HEK293 (cell line): ENCODE measurements at regions not wholly inside any gene's neighbourhood (a gene's known extent, or its start where the extent isn't known, plus 50 kb on each side); places are given as distances from the start of the nearest gene placed in this dataset.
"Not testable (repeated sequence)": the region's sequence is repeated elsewhere in the genome, so short reads cannot be mapped to it uniquely, and the experiment has no call there.

Source experiments
- CTCF ChIA-PET: fragments of 350-600 bp; formaldehyde crosslinking; extraction: SDS; loops from one replicate; lab custom pipeline; 2021; ENCODE audit warnings: antibody characterized with exemption; lab: Yijun Ruan, JAX
- POLR2A ChIA-PET: fragments of 300-600 bp; formaldehyde crosslinking; extraction: SDS; loops from one replicate; lab custom pipeline; 2020; ENCODE audit warnings: antibody characterized with exemption, inconsistent platforms; lab: Yijun Ruan, JAX
- H3K27ac ChIP-seq: fragments of 200-500 bp; sonication (Bioruptor generic); 2 replicates; pipeline ENCODE4 v1.5.1; 2014; ENCODE audit warnings: low read depth, low read length, control low read depth, inconsistent platforms; ENCODE audit errors: extremely low read depth
- H3K36me3 ChIP-seq, 2 experiments: fragments of 200-500 bp in 1 of 2; sonication (Bioruptor generic) in 1 of 2; 1 replicate in 1 of 2; 2 replicates in 1 of 2; pipeline ENCODE4 v1.5.1; 2014 to 2017; ENCODE audit warnings: inconsistent platforms in 2 of 2, low read length in 2 of 2; ENCODE audit not compliant: control insufficient read depth in 2 of 2, insufficient read depth in 1 of 2
- H3K4me1 ChIP-seq: fragments of 200-500 bp; sonication (Bioruptor generic); 2 replicates; pipeline ENCODE4 v1.5.1; 2014; ENCODE audit warnings: mild to moderate bottlenecking, low read length, inconsistent platforms; ENCODE audit not compliant: control insufficient read depth, insufficient read depth
- H3K4me3 ChIP-seq: 2 replicates; pipeline ENCODE4 v1.5.1; 2011; ENCODE audit warnings: low read depth, mild to moderate bottlenecking, control low read depth, low read length, moderate library complexity
- H3K9me3 ChIP-seq: fragments of 200-500 bp; sonication (Bioruptor generic); 2 replicates; pipeline ENCODE4 v1.5.1; 2014; ENCODE audit warnings: low read depth, low read length, inconsistent platforms; ENCODE audit not compliant: control insufficient read depth, insufficient read depth
- HOXC10 ChIP-seq: sonication (generic); formaldehyde crosslinking; IDR thresholded peaks from 2 replicates; pipeline ENCODE4 v1.8.1; 2023; ENCODE audit warnings: mild to moderate bottlenecking, missing genetic modification reagents
- KLF10 ChIP-seq: fragments of 450-650 bp; IDR thresholded peaks from 2 replicates; pipeline ENCODE4 v1.5.1; 2018; ENCODE audit warnings: missing biosample characterization, mild to moderate bottlenecking, missing genetic modification characterization
- SP2 ChIP-seq: fragments of 450-650 bp; formaldehyde crosslinking; IDR thresholded peaks from 2 replicates; pipeline ENCODE4 v1.5.1; 2016; ENCODE audit warnings: missing biosample characterization, missing genetic modification characterization
- TCF7L2 ChIP-seq: IDR thresholded peaks from 2 replicates; pipeline ENCODE4 v1.6.1; 2011; ENCODE audit warnings: low read depth, mild to moderate bottlenecking, inconsistent platforms, low read length, moderate library complexity, borderline replicate concordance
- ZBTB44 ChIP-seq: fragments of 450-650 bp; IDR thresholded peaks from 2 replicates; pipeline ENCODE4 v1.5.1; 2018; ENCODE audit warnings: missing biosample characterization, mild to moderate bottlenecking, missing genetic modification characterization
- ZNF146 ChIP-seq: fragments of 450-650 bp; formaldehyde crosslinking; IDR thresholded peaks from 2 replicates; pipeline ENCODE4 v1.5.1; 2016; ENCODE audit warnings: missing biosample characterization, missing genetic modification characterization
- ZNF324 ChIP-seq: fragments of 450-650 bp; formaldehyde crosslinking; IDR thresholded peaks from 2 replicates; pipeline ENCODE4 v1.5.1; 2016; ENCODE audit warnings: missing biosample characterization, missing genetic modification characterization
- ZNF341 ChIP-seq: fragments of 450-650 bp; formaldehyde crosslinking; IDR thresholded peaks from 2 replicates; pipeline ENCODE4; 2016; ENCODE audit warnings: low read depth, missing biosample characterization, missing genetic modification characterization
- ZNF530 ChIP-seq: fragments of 450-650 bp; formaldehyde crosslinking; IDR thresholded peaks from 2 replicates; pipeline ENCODE4 v1.5.1; 2016; ENCODE audit warnings: low read depth, missing biosample characterization, missing genetic modification characterization
- ZNF76 ChIP-seq: fragments of 450-650 bp; formaldehyde crosslinking; IDR thresholded peaks from 2 replicates; pipeline ENCODE4; 2016; ENCODE audit warnings: low read depth, missing biosample characterization, missing genetic modification characterization, borderline replicate concordance
- ZNF785 ChIP-seq: fragments of 450-650 bp; formaldehyde crosslinking; IDR thresholded peaks from 2 replicates; pipeline ENCODE4 v1.5.1; 2016; ENCODE audit warnings: missing biosample characterization, missing genetic modification characterization
- ZNF791 ChIP-seq: fragments of 450-650 bp; formaldehyde crosslinking; IDR thresholded peaks from 2 replicates; pipeline ENCODE4 v1.5.1; 2016; ENCODE audit warnings: missing biosample characterization, missing genetic modification characterization
- TF ChIP-seq, protein P1 (sequence below): fragments of 450-650 bp; formaldehyde crosslinking; IDR thresholded peaks from 2 replicates; pipeline ENCODE4 v1.5.1; 2016; ENCODE audit warnings: missing biosample characterization, missing genetic modification characterization

DNA sequence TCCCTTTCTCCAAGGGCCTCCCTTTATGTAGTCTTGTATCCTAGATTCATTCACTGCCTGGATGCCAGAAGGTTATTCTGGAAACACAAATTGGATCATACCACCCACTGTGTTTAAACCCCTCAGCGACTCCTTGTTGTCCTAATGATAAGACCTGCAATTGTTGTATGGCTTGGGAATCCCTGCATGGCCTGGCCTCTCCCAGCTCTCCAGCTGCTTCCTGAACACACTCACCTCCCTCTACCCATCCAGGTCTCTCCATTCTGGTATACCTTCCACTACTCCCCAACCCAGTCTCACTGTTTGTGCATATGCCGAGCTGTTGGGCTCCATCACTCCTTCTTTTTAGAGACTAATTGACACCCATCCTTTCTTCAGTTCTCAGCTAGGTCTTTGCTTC lies 124.3 kb upstream of the ALX4 start:
- Histone ChIP-seq H3K9me3 (no peaks in the 10 kb centered on the region), H3K4me3 (no peak overlapping the region), H3K27ac (no peak overlapping the region), H3K4me1 (no peaks in the 10 kb centered on the region), H3K36me3 (no peaks in the 10 kb centered on the region)
- CTCF ChIA-PET: interaction anchor here (0.7 kb wide), 1 partner anchor 301 kb away, joined by 3 read pairs; no protein-coding TSS in a partner anchor
- POLR2A ChIA-PET: no interaction called here
- 0 out of 2 replicates have a peak, but pooled peaks have one; percentile 31 for TF ChIP-seq ZNF341 (tag by site-specific recombination)
- TF ChIP-seq SP2 (tag by site-specific recombination): no peak

DNA sequence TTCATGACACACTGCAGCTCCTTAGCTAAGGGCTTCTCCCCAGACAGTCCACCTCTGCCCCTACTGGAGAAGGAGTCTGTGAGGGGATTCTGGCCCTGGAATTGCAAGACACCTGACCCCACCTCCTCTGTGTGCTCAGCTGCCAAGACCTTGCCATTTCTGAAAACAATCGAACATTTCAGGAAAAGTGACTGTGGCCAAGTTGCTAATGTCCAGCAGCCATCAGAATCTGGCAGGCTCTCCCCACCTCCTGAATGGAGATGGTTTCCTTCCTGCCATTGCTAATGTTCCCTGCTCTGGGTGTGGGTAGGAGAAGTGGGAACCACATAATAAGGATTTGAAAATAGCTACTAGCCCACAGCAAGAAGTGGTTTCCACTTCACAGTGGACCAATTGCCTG lies 127.2 kb upstream of the ALX4 start:
- ChIA-PET POLR2A (interaction anchor here (0.6 kb wide), 1 partner anchor 8 kb away, joined by 3 read pairs; no protein-coding TSS in a partner anchor), CTCF (interaction anchor here (0.6 to 2.2 kb wide), 3 partner anchors 10 to 138 kb away, joined by 3 to 11 read pairs (median 4); no protein-coding TSS in a partner anchor)
- Histone ChIP-seq H3K4me1 (no peaks in the 10 kb centered on the region), H3K4me3 (no peak overlapping the region), H3K27ac (no peak overlapping the region), H3K9me3 (no peaks in the 10 kb centered on the region), H3K36me3 (no peaks in the 10 kb centered on the region)
- TF ChIP-seq ZNF76 (tag by site-specific recombination) (no peak), ZNF324 (tag by site-specific recombination) (no peak), HOXC10 (CRISPR knock-in tag) (no peak), ZNF785 (tag by site-specific recombination) (no peak), ZBTB44 (tag by site-specific recombination) (no peak), TCF7L2 (no peak), ZNF791 (tag by site-specific recombination) (no peak), ZNF530 (tag by site-specific recombination) (no peak), KLF10 (no peak)

DNA sequence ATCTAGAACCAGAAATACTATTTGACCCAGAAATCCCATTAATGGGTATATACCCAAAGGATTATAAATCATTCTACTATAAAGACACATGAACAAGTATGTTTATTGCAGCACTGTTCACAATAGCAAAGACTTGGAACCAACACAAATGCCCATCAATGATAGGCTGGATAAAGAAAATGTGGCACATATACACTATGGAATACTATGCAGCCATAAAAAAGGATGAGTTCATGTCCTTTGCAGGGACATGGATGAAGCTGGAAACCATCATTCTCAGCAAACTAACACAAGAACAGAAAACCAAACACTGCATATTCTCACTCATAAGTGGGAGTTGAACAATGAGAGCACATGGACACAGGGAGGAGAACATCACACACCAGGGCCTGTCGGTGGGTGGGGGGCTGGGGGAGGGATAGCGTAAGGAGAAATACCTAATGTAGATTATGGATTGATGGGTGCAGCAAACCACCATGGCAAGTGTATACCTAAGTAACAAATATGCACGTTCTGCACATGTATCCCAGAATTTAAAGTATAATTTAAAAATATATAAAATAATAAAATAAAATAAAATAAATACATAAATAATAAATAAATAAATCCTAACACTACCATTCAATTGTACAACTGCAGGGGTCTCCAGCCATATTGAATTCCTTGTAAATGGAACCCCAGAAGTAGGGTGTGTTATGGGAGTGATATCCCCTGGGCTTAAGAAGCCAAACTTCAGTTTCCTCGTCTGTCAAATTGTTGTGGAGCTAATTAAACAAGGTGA lies 122.4 kb upstream of the CD82 start:
- H3K4me3 ChIP-seq, H3K27ac ChIP-seq, CTCF ChIA-PET, H3K9me3 ChIP-seq, H3K4me1 ChIP-seq, H3K36me3 ChIP-seq, POLR2A ChIA-PET: not testable (repeated sequence)
- TF ChIP-seq, protein P1, sequence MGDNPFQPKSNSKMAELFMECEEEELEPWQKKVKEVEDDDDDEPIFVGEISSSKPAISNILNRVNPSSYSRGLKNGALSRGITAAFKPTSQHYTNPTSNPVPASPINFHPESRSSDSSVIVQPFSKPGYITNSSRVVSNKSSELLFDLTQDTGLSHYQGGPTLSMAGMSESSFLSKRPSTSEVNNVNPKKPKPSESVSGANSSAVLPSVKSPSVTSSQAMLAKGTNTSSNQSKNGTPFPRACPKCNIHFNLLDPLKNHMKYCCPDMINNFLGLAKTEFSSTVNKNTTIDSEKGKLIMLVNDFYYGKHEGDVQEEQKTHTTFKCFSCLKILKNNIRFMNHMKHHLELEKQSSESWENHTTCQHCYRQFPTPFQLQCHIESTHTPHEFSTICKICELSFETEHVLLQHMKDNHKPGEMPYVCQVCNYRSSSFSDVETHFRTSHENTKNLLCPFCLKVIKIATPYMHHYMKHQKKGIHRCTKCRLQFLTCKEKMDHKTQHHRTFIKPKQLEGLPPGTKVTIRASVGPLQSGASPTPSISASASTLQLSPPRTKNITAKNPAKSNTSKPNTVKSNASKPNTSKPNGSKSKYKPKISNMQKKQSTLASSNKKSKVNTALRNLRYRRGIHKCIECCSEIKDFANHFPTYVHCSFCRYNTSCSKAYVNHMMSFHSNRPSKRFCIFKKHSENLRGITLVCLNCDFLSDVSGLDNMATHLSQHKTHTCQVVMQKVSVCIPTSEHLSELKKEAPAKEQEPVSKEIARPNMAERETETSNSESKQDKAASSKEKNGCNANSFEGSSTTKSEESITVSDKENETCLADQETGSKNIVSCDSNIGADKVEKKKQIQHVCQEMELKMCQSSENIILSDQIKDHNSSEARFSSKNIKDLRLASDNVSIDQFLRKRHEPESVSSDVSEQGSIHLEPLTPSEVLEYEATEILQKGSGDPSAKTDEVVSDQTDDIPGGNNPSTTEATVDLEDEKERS: 0 out of 2 replicates have a peak, but pooled peaks have one; percentile 46
- peak; percentile 92 for TF ChIP-seq ZNF146
